Activated CD4-positive, alpha-beta T cell treated with anti-CD3 and anti-CD28 coated beads, Interleukin-2, amount 10 ng/mL, durations not matched to agents 7 days and 5 days (primary cell): ENCODE measurements at regions not wholly inside any gene's neighbourhood (a gene's known extent, or its start where the extent isn't known, plus 50 kb on each side); places are given as distances from the start of the nearest gene placed in this dataset.

Experiments used
- CTCF ChIA-PET: fragments of 350-600 bp; sonication (Branson Sonifier 250); formaldehyde crosslinking; loops from one replicate; lab custom pipeline; 2021; ENCODE audit warnings: antibody characterized with exemption; lab: Charles Lee
- POLR2A ChIA-PET: fragments of 350-600 bp; sonication (Branson Sonifier 250); formaldehyde crosslinking; loops from one replicate; lab custom pipeline; 2021; ENCODE audit warnings: antibody characterized with exemption; lab: Charles Lee
- DNase-seq: peaks from one replicate; pipeline ENCODE4 v3.0.0-alpha.2; 2020
- H3K27ac Mint-ChIP-seq: one replicate; pipeline ENCODE4 v1.8.0; 2021; ENCODE audit warnings: mild to moderate bottlenecking, moderate library complexity, mixed read lengths
- H3K27me3 Mint-ChIP-seq: one replicate; pipeline ENCODE4 v1.8.0; 2021; ENCODE audit warnings: mixed read lengths
- H3K36me3 Mint-ChIP-seq: one replicate; pipeline ENCODE4 v1.8.0; 2021; ENCODE audit warnings: low read depth, mixed read lengths
- H3K4me1 Mint-ChIP-seq: one replicate; pipeline ENCODE4 v1.8.0; 2021; ENCODE audit warnings: mixed read lengths
- H3K4me3 Mint-ChIP-seq: one replicate; pipeline ENCODE4 v1.8.0; 2021; ENCODE audit warnings: mild to moderate bottlenecking, moderate library complexity, mixed read lengths
- H3K9me3 Mint-ChIP-seq: one replicate; pipeline ENCODE4 v1.8.0; 2021; ENCODE audit warnings: mixed read lengths

DNA sequence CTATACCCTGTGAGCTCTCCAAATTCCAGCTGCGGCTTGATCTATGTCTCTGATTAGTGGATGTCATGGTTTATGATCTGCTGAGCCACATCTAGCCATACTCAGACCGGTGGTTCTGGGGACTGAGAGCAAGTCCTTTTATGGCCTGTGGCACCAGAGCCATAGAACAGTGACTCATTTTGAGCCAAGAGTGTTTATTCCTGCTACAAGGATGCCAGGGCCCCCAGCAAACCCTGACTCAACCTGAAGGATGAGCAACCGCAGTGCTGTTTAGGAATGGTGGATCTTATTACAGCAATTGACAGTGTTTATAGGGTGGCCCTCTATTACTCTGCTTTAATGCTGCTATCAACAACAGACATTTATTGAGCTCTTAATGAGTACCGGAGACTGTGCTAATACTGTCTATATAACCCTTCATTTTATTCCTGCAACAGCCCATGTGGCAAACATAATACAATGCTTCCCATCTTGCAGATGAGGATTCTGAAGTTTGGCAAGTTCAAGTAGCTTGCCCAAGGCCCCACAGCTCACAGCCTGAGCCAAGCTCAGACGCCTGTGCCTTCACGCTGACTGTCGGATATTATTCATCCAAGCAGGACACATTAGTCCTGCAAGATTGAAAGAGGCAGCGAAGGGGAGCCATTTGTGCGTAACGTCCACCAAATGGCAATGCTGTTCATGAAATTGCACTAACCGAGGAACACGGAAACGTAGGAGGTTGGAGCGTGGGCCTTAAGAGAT, 273.6 kb upstream of the PWP1 start:
- ChIA-PET POLR2A (no interaction called here), CTCF (interaction anchor here (2.0 kb wide), 1 partner anchor 10 kb away, joined by 6 read pairs; no protein-coding TSS in a partner anchor)
- DNase-seq: no peak
- Mint-ChIP-seq H3K4me1 (no peaks in the 10 kb centered on the region), H3K27me3 (no peaks in the 10 kb centered on the region), H3K4me3 (no peak overlapping the region), H3K9me3 (no peaks in the 10 kb centered on the region), H3K36me3 (no peaks in the 10 kb centered on the region), H3K27ac (no peak overlapping the region)

DNA sequence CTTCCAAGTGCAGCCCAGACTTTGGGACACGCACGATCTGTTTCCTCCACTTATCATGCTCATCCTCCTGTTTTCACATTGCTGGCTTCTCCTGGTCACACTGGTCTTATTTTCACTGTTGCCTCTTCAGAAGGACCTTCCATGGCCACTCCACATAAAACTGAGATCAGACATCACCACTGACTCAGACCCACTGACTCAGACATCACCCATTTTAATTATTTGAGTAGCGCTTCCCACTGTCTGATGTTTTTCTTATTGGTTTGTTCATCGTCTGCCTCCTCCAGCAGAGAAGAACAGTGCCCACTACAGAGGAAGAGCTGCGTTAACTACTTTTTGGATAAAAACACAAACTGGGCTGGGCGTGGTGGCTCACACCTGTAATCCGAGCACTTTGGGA, 270.5 kb upstream of the PWP1 start:
- ChIA-PET POLR2A (no interaction called here), CTCF (no interaction called here)
- Mint-ChIP-seq H3K36me3 (peaks cover 3% of the 10 kb centered on the region), H3K9me3 (peaks cover 9% of the 10 kb centered on the region), H3K4me1 (no peaks in the 10 kb centered on the region), H3K27me3 (no peaks in the 10 kb centered on the region), H3K27ac (no peak overlapping the region), H3K4me3 (no peak overlapping the region)
- DNase-seq: no peak

DNA sequence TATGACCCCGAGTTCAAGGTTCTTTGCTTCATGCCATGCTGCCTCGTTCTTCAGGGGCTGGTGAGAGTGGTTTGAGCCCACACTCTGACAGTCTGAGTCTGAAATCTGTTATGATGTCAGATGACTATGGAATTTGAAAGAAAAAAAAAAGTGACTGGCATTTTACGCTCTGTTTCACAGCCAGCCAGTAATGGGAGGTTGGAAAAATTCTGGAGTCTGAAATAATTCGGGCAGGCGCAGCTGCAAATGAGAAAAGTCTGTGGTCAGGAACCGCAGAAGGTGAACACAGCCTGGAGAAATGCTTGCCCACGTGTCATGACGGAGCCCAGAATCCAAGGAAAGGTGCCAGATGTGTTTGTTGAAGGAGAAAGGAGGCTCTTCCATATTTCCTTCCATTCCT, 269.8 kb upstream of the PWP1 start:
- no peaks in the 10 kb centered on the region for H3K4me1 Mint-ChIP-seq
- DNase-seq: no peak
- H3K27ac Mint-ChIP-seq: no peak overlapping the region
- H3K27me3 Mint-ChIP-seq: no peaks in the 10 kb centered on the region
- CTCF ChIA-PET: interaction anchor here (0.6 kb wide), 3 partner anchors 243 to 477 kb away, joined by 3 read pairs; no protein-coding TSS in a partner anchor
- peaks cover 6% of the 10 kb centered on the region for H3K36me3 Mint-ChIP-seq
- POLR2A ChIA-PET: no interaction called here
- peaks cover 11% of the 10 kb centered on the region for H3K9me3 Mint-ChIP-seq
- H3K4me3 Mint-ChIP-seq: no peak overlapping the region

DNA sequence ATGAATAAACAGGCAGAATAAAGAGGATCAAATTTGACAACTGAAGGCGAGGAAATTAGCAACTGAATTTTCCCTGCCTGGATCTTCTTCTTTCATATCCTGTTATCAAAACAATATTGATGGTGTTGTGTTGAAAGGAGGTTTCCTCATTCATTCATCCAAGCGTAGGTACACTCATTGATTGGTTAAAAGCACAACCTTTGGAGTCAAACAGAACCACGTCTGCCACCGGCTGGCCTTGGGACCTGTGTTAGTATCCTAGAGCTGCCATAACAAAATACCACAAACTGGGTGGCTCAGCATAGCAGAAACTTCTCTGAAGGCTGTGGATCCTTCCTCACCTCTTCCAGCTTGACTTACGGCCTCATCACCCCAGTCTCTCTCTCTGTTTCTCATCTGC, 268.6 kb upstream of the PWP1 start:
- Mint-ChIP-seq H3K4me3 (no peak overlapping the region), H3K9me3 (peaks cover 11% of the 10 kb centered on the region), H3K36me3 (peaks cover 7% of the 10 kb centered on the region), H3K27me3 (no peaks in the 10 kb centered on the region), H3K27ac (no peak overlapping the region), H3K4me1 (no peaks in the 10 kb centered on the region)
- POLR2A ChIA-PET: no interaction called here
- CTCF ChIA-PET: interaction anchor here (0.9 kb wide), 2 partner anchors 12 to 35 kb away, joined by 3 read pairs; no protein-coding TSS in a partner anchor
- DNase-seq: no peak

DNA sequence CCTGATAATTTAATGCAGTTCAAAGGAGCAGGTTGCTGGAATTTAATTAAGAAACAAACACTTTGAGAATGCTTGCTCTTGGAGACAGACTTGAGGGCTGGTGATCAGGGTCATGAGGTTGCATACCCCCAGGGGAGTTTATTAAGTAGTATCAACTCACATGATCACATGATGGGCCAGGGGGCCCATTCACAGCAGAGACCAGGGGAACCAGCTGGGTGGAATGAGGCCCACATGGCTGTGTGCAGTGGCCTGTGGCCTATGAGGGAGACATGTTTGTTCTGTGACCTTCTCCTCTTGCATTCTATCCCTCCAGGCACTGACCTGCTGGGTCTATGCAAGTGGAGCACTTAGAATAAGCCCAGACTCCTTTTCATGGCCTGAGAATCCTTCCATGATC, 266.6 kb upstream of the PWP1 start:
- Mint-ChIP-seq H3K27me3 (no peaks in the 10 kb centered on the region), H3K27ac (no peak overlapping the region), H3K4me3 (no peak overlapping the region), H3K36me3 (peaks cover 7% of the 10 kb centered on the region), H3K9me3 (peaks cover 11% of the 10 kb centered on the region), H3K4me1 (no peaks in the 10 kb centered on the region)
- POLR2A ChIA-PET: no interaction called here
- no peak for DNase-seq
- CTCF ChIA-PET: no interaction called here

DNA sequence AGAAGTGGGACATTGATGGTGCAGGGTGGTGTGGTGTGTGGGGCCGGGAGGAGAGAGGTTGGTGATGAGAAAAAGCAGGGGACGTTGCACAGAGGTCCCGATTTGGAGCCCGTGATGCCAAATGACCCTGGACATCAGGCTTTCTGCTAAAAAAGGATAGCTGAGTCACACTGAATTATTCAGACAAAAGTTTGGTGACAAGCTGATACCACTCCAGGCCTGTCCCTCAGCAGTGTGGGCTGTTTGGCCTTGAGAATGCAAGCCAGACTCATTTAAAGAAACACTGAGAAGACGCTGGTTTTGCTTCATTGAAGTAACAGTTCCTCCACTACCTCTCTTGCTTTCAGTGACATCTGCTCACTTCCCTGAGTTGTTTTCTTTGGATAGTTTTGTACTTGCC, 262.1 kb upstream of the PWP1 start:
- H3K4me3 Mint-ChIP-seq: no peak overlapping the region
- no peaks in the 10 kb centered on the region for H3K4me1 Mint-ChIP-seq
- H3K27me3 Mint-ChIP-seq: no peaks in the 10 kb centered on the region
- ChIA-PET POLR2A (no interaction called here), CTCF (interaction anchor here (0.8 to 1.0 kb wide), 2 partner anchors 69 to 288 kb away, joined by 3 read pairs; no protein-coding TSS in a partner anchor)
- no peak overlapping the region for H3K27ac Mint-ChIP-seq
- H3K36me3 Mint-ChIP-seq: peaks cover 7% of the 10 kb centered on the region
- DNase-seq: no peak
- peaks cover 9% of the 10 kb centered on the region for H3K9me3 Mint-ChIP-seq

DNA sequence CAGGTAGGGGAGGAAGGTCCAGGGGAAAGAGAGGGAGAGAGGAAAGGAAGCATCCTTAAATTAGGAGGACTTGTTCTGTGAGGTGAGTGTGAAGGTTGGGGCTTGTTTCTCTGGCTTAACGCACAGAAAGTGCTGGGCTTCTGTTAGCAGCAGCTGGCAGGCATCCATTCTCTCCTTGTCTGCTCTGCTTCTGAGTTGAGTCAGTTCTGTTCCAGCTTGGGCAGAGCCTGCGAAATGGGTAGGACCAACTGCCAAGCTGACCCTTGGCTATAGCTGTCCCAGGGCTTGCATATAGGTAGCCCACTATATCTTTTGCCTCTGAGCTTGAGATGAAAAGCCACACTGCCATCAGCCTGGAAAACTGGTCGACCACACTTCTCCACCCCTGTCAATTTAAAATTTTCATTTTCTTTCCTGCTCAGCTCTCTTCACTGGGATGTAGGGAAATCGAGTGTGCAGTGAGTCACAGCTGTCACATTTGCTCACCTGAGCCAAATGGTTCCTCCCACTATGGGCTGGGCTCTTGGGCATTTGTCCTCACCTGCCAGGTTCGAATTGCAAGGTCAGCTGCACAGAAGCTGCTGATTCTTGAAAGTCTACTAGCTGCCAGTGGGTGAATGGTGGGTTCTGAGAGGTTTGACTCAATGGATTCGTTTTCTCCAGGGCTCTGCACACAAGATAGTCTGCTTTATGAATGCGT, 256.4 kb upstream of the PWP1 start:
- ChIA-PET CTCF (interaction anchor here (1.0 kb wide), 1 partner anchor 23 kb away, joined by 3 read pairs; no protein-coding TSS in a partner anchor), POLR2A (no interaction called here)
- DNase-seq: no peak
- H3K36me3 Mint-ChIP-seq: no peaks in the 10 kb centered on the region
- H3K27me3 Mint-ChIP-seq: no peaks in the 10 kb centered on the region
- no peaks in the 10 kb centered on the region for H3K9me3 Mint-ChIP-seq
- no peak overlapping the region for H3K27ac Mint-ChIP-seq
- peaks cover 13% of the 10 kb centered on the region for H3K4me1 Mint-ChIP-seq
- no peak overlapping the region for H3K4me3 Mint-ChIP-seq

DNA sequence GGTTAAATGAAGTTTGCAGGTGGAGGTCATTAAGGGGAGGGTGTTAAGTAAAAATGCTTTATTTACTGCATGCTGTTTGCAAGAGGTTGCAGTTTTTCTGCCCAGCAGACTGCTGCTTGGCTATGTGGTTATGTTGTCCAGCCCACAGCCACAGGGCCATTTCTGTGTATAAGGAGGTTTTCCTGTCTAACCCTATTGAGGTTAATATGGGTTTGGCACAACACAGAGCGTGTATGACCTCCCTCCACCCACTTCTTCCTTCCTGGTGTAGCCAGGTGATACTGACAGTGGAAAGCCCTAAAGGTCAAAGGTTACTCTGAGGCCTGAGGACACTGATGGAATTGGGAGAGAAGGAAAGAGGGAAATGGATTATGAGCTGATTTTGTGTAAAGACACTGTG, 253.7 kb upstream of the PWP1 start:
- H3K4me3 Mint-ChIP-seq: no peak overlapping the region
- CTCF ChIA-PET: no interaction called here
- no peaks in the 10 kb centered on the region for H3K27me3 Mint-ChIP-seq
- peaks cover 13% of the 10 kb centered on the region for H3K4me1 Mint-ChIP-seq
- H3K9me3 Mint-ChIP-seq: no peaks in the 10 kb centered on the region
- DNase-seq: no peak
- H3K27ac Mint-ChIP-seq: no peak overlapping the region
- POLR2A ChIA-PET: no interaction called here
- no peaks in the 10 kb centered on the region for H3K36me3 Mint-ChIP-seq

DNA sequence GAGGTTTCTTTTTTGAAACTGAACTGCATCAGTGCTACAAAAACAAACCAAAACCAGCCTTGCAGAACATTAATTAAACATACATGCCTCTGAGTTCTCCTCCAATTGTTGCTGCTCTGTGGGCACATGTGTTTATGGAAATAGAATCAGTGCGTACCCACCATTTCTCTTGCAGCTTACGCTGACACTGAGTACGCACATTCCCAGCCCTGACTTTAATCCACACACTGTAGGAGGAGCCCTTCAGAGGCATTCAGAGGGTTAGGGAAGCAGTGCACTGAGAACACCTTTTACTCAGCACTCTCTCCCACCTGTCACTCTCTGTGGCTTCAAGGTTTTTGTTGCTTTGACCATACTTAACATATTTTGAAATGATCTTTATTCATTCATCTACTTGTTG, 250.5 kb upstream of the PWP1 start:
- H3K27ac Mint-ChIP-seq: no peak overlapping the region
- H3K27me3 Mint-ChIP-seq: no peaks in the 10 kb centered on the region
- H3K4me1 Mint-ChIP-seq: peaks cover 24% of the 10 kb centered on the region
- ChIA-PET CTCF (no interaction called here), POLR2A (no interaction called here)
- no peaks in the 10 kb centered on the region for H3K36me3 Mint-ChIP-seq
- H3K9me3 Mint-ChIP-seq: no peaks in the 10 kb centered on the region
- no peak overlapping the region for H3K4me3 Mint-ChIP-seq
- no peak for DNase-seq

DNA sequence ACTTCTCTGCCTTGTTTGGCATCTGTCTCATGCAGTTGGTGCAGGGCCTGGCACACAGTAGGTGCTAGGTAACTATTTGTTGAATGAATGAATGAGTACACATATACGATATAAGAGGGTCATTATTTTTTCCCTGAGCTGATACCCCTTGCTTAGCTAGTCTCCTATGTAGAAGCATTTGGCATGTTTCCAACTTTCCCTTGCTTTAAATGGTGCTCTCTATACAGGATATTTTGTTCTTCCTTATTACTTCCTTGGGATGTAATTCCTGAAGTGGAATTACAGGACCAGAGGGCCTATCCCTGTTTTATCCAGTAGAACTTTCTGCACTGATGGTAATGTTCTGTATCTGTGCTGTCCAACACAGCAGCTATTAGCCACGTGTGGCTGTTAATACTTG, 250.1 kb upstream of the PWP1 start:
- CTCF ChIA-PET: interaction anchor here (2.2 kb wide), 1 partner anchor 33 kb away, joined by 5 read pairs; no protein-coding TSS in a partner anchor
- POLR2A ChIA-PET: no interaction called here
- Mint-ChIP-seq H3K4me3 (no peak overlapping the region), H3K36me3 (no peaks in the 10 kb centered on the region), H3K9me3 (no peaks in the 10 kb centered on the region), H3K27ac (no peak overlapping the region), H3K27me3 (no peaks in the 10 kb centered on the region), H3K4me1 (peaks cover 28% of the 10 kb centered on the region)
- DNase-seq: no peak

DNA sequence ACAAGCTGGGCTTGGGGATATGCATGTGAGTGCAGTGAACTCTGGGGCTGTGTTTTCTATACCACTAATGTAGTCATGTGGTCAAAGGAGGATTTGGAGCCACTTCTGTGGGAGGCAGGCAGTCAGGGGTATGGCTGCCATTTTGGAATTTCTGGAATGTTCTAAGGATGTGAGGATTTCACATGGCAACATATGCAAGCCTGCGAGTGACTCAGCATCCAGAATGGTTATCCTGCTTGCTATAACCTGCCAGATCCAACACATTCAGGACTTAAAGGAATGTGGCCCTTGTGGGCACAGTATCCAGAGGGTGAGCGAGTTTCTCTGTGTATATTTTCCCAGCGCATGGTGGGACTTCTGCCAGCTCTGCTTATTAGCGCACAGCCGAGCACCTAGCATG, 249.2 kb upstream of the PWP1 start:
- H3K27ac Mint-ChIP-seq: no peak overlapping the region
- no peak overlapping the region for H3K4me3 Mint-ChIP-seq
- no peaks in the 10 kb centered on the region for H3K27me3 Mint-ChIP-seq
- no peaks in the 10 kb centered on the region for H3K9me3 Mint-ChIP-seq
- ChIA-PET CTCF (interaction anchor here (2.2 kb wide), 1 partner anchor 34 kb away, joined by 5 read pairs; no protein-coding TSS in a partner anchor), POLR2A (no interaction called here)
- H3K4me1 Mint-ChIP-seq: peaks cover 30% of the 10 kb centered on the region
- no peaks in the 10 kb centered on the region for H3K36me3 Mint-ChIP-seq
- no peak for DNase-seq

DNA sequence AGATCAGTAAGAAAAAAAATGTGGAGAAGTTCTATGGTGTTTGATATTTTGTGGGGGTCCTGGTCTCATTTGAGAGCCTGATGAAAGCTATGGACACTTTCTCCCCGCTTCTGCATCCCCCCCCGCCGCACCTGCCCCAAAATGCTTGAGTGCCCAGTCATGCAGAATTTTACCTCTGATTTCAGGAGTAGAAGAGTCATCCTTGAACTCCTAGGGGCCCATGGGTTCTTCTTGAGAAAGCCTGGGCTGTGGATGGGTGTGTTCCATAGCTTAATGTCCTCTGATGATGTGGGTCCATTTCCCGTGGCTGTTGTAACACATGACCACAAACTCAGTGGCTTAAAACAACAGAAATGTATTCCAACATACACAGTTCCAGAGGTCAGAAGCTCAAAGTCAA, 248.8 kb upstream of the PWP1 start:
- Mint-ChIP-seq H3K27me3 (no peaks in the 10 kb centered on the region), H3K27ac (peak overlapping the region; percentile 47)
- POLR2A ChIA-PET: no interaction called here

DNA sequence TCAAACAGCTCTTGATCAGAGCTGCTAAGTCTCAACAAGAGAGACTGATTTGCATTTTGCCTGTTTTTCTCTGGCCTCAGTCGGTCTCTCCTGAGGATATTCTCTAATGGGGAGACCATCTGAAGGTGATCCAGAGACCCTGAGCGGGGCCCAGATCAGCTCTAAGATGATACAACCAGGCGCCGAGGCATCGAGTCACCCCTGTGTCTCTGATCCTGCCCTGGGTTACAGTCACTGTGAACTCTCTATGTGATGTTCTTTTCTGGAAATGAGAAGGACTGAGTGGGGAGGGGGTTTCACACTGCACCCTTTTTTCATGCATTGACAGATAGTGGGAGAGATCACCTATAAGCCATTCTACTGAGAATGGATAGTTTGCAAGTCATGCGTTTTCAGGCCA, 247.6 kb upstream of the PWP1 start:
- Mint-ChIP-seq H3K4me1 (peaks cover 22% of the 10 kb centered on the region), H3K4me3 (no peak overlapping the region), H3K27me3 (no peaks in the 10 kb centered on the region), H3K27ac (no peak overlapping the region), H3K9me3 (no peaks in the 10 kb centered on the region), H3K36me3 (no peaks in the 10 kb centered on the region)
- ChIA-PET CTCF (interaction anchor here (2.2 kb wide), 1 partner anchor 36 kb away, joined by 5 read pairs; no protein-coding TSS in a partner anchor), POLR2A (no interaction called here)
- no peak for DNase-seq

More for the DNA sequence above, 248.8 kb upstream of the PWP1 start:
- peaks cover 28% of the 10 kb centered on the region for H3K4me1 Mint-ChIP-seq
- H3K9me3 Mint-ChIP-seq: no peaks in the 10 kb centered on the region
- no peaks in the 10 kb centered on the region for H3K36me3 Mint-ChIP-seq
- H3K4me3 Mint-ChIP-seq: no peak overlapping the region
- DNase-seq: no peak
- CTCF ChIA-PET: interaction anchor here (0.8 to 2.2 kb wide), 2 partner anchors 35 to 103 kb away, joined by 3 to 5 read pairs; no protein-coding TSS in a partner anchor
